ENCODE measurements at regions not wholly inside any gene's neighbourhood (a gene's known extent, or its start where the extent isn't known, plus 50 kb on each side); places are given as distances from the start of the nearest gene placed in this dataset.

DNA sequence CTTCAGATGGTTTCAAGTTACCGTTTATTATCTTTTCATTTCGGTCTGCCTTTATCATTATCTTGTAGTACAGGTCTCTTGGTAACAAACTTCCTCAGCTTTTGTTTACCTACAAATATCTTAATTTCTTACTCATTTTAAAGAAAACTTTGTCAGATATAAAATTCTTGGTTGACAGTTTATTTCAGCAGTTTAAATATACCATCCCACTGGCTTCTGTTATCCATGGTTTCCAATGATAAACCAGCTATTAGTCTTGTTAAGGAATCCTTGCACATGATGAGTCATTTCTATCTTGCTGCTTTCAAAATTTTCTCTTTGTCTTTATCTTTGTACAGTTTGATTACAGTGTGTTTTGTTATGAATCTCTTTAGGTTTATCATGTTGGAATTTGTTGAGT lies 308.3 kb upstream of the SPRY2 start:
- Histone ChIP-seq H3K9me3 (ENCODE audit: low read depth, low read length) (no peaks in the 10 kb centered on the region), H3K27ac (no peak overlapping the region), H3K4me3 (no peak overlapping the region), H3K36me3 (ENCODE audit: insufficient read depth, low read length) (no peaks in the 10 kb centered on the region), H3K9ac (ENCODE audit: insufficient read length) (no peak overlapping the region)
- TF ChIP-seq EZH2 (IDR thresholded peaks at IDR 0.05) (no peak), POLR2AphosphoS5 (IDR thresholded peaks at IDR 0.05; ENCODE audit: borderline replicate concordance, low read depth, low read length) (no peak), FOXP2 (optimal IDR thresholded peaks at IDR 0.05; ENCODE audit: control extremely low read depth, extremely low read length, insufficient read depth) (no peak)
- no peak for DNase-seq (ENCODE audit: low read depth, low spot score)

DNA sequence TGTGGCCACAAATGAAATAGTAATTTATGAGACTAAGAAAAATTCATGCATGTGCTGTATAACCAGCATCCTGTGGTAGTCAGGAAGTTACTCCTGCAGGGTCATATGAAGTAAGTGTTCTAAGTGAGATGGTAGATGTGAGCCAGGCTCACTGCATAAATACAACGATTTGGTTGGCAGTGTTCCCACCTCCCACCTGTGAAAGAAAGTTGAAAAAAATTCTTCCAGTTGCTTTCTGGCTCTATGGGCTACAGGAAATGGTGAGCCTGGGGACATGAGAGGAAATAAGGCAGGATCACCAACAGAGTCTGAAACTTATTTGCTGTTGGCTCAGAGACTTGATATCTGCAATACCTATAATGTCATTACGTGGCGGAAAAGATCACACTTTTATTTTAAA lies 301.7 kb upstream of the SPRY2 start:
- no peaks in the 10 kb centered on the region for H3K36me3 ChIP-seq (ENCODE audit: insufficient read depth, low read length)
- no peaks in the 10 kb centered on the region for H3K9me3 ChIP-seq (ENCODE audit: low read depth, low read length)
- H3K9ac ChIP-seq (ENCODE audit: insufficient read length): no peak overlapping the region
- no peak overlapping the region for H3K4me3 ChIP-seq
- H3K27ac ChIP-seq: no peak overlapping the region
- no peak for DNase-seq (ENCODE audit: low read depth, low spot score)
- TF ChIP-seq POLR2AphosphoS5 (IDR thresholded peaks at IDR 0.05; ENCODE audit: borderline replicate concordance, low read depth, low read length): no peak
- no peak for TF ChIP-seq FOXP2 (optimal IDR thresholded peaks at IDR 0.05; ENCODE audit: control extremely low read depth, extremely low read length, insufficient read depth)
- TF ChIP-seq EZH2 (IDR thresholded peaks at IDR 0.05): no peak

DNA sequence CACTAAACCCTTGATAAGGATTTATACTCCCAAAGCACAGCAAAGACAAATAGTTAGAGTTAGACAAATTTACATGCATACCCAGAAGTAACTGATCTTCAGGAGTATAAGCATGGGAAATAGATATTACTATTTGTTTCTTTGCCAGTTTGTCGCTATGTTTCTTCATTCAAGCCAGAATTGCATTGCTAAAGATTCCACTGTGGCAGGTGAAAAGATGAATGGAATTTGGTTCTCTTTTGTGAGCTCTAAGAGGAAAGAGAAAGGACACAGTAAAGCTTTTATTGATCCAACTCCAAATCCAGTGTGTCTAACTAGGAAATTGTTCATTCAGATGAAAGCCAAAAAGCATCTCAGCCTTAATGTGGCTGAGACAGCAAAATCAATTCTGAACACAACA lies 292.3 kb upstream of the SPRY2 start:
- H3K9me3 ChIP-seq (ENCODE audit: low read depth, low read length): no peaks in the 10 kb centered on the region
- H3K36me3 ChIP-seq (ENCODE audit: insufficient read depth, low read length): no peaks in the 10 kb centered on the region
- H3K27ac ChIP-seq: no peak overlapping the region
- no peak overlapping the region for H3K4me3 ChIP-seq
- DNase-seq (ENCODE audit: low read depth, low spot score): no peak
- TF ChIP-seq EZH2 (IDR thresholded peaks at IDR 0.05) (no peak), FOXP2 (optimal IDR thresholded peaks at IDR 0.05; ENCODE audit: control extremely low read depth, extremely low read length, insufficient read depth) (no peak), POLR2AphosphoS5 (IDR thresholded peaks at IDR 0.05; ENCODE audit: borderline replicate concordance, low read depth, low read length) (no peak)
- H3K9ac ChIP-seq (ENCODE audit: insufficient read length): no peak overlapping the region

DNA sequence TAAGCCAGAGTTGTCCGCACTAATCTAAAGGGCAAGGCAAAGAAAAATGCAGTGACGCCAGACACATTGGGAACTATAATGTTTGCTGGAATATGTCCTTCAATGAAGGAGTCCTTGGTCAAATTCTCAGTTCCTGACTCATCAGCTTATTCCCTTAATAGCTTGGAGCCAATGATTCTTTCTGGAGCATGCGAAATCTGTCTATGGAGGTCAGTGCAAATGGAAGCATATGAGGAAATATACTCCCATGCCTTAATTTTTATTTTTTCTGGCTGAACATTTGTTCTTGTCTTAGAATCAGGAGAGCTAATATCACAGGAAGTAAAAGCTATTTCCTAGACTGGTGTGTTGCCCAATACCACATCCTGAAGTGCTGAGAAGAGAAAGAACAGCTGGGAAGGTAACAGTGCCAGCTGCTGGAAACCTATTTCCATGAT lies 289.8 kb upstream of the SPRY2 start:
- TF ChIP-seq EZH2 (IDR thresholded peaks at IDR 0.05) (no peak), POLR2AphosphoS5 (IDR thresholded peaks at IDR 0.05; ENCODE audit: borderline replicate concordance, low read depth, low read length) (no peak), FOXP2 (optimal IDR thresholded peaks at IDR 0.05; ENCODE audit: control extremely low read depth, extremely low read length, insufficient read depth) (no peak)
- Histone ChIP-seq H3K4me3 (no peak overlapping the region), H3K9ac (ENCODE audit: insufficient read length) (no peak overlapping the region), H3K9me3 (ENCODE audit: low read depth, low read length) (no peaks in the 10 kb centered on the region), H3K36me3 (ENCODE audit: insufficient read depth, low read length) (no peaks in the 10 kb centered on the region), H3K27ac (no peak overlapping the region)
- DNase-seq (ENCODE audit: low read depth, low spot score): no peak

DNA sequence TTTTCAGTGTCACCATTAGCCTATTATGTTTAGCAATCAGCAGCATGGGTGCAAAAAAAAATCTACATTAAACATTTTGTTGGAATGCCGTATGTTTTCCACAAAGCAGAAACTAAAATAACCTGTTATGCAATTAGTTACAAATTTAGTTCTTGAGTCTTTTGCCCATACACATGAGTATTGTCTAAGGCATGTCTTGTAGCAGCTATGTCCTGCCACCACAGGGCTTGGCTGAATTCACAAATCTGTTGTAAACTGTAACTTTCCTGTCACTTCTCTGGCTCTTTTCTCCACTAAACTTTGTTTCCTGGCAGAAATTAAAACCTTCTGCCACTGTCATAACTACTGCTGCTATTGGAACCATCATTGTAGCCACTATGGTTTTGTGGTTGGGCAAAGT lies 277.9 kb upstream of the SPRY2 start:
- no peak for DNase-seq (ENCODE audit: low read depth, low spot score)
- H3K9ac ChIP-seq (ENCODE audit: insufficient read length): no peak overlapping the region
- TF ChIP-seq FOXP2 (optimal IDR thresholded peaks at IDR 0.05; ENCODE audit: control extremely low read depth, extremely low read length, insufficient read depth): no peak
- no peak for TF ChIP-seq POLR2AphosphoS5 (IDR thresholded peaks at IDR 0.05; ENCODE audit: borderline replicate concordance, low read depth, low read length)
- TF ChIP-seq EZH2 (IDR thresholded peaks at IDR 0.05): no peak
- H3K4me3 ChIP-seq: no peak overlapping the region
- no peaks in the 10 kb centered on the region for H3K9me3 ChIP-seq (ENCODE audit: low read depth, low read length)
- no peak overlapping the region for H3K27ac ChIP-seq
- H3K36me3 ChIP-seq (ENCODE audit: insufficient read depth, low read length): no peaks in the 10 kb centered on the region

GRCh38 chr13:80612804-80613203 lies 271.9 kb upstream of the SPRY2 start:
- no peak overlapping the region for H3K27ac ChIP-seq
- no peaks in the 10 kb centered on the region for H3K36me3 ChIP-seq (ENCODE audit: insufficient read depth, low read length)
- H3K4me3 ChIP-seq: no peak overlapping the region
- H3K9ac ChIP-seq (ENCODE audit: insufficient read length): no peak overlapping the region
- TF ChIP-seq FOXP2 (optimal IDR thresholded peaks at IDR 0.05; ENCODE audit: control extremely low read depth, extremely low read length, insufficient read depth): no peak
- no peak for DNase-seq (ENCODE audit: low read depth, low spot score)
- H3K9me3 ChIP-seq (ENCODE audit: low read depth, low read length): no peaks in the 10 kb centered on the region

GRCh38 chr13:80611310-80611709 lies 270.4 kb upstream of the SPRY2 start:
- no peaks in the 10 kb centered on the region for H3K9me3 ChIP-seq (ENCODE audit: low read depth, low read length)
- TF ChIP-seq FOXP2 (optimal IDR thresholded peaks at IDR 0.05; ENCODE audit: control extremely low read depth, extremely low read length, insufficient read depth) (no peak), POLR2AphosphoS5 (IDR thresholded peaks at IDR 0.05; ENCODE audit: borderline replicate concordance, low read depth, low read length) (no peak), EZH2 (IDR thresholded peaks at IDR 0.05) (no peak)
- H3K9ac ChIP-seq (ENCODE audit: insufficient read length): no peak overlapping the region
- no peak overlapping the region for H3K27ac ChIP-seq
- H3K36me3 ChIP-seq (ENCODE audit: insufficient read depth, low read length): no peaks in the 10 kb centered on the region
- no peak for DNase-seq (ENCODE audit: low read depth, low spot score)
- H3K4me3 ChIP-seq: no peak overlapping the region

DNA sequence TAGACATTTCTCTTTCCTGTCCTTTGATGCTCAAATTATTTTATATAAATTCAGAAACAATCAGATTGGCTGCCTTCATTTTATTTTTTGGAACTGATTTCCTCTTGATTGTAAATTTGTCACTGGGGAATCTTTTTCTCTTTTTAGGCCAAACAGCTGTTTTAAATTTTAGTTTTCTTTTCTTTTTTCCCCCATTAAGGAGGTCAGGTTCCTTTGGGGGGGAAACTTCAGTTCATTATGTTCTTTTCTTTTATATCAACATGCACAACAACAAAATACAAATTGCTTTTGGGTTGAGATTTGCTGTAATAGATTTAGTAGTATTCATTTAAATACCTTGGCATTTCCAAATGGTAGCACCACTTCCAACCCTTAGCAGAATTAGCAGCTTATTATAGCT lies 264.8 kb upstream of the SPRY2 start:
- TF ChIP-seq POLR2AphosphoS5 (IDR thresholded peaks at IDR 0.05; ENCODE audit: borderline replicate concordance, low read depth, low read length) (no peak), EZH2 (IDR thresholded peaks at IDR 0.05) (no peak), FOXP2 (optimal IDR thresholded peaks at IDR 0.05; ENCODE audit: control extremely low read depth, extremely low read length, insufficient read depth) (no peak)
- H3K36me3 ChIP-seq (ENCODE audit: insufficient read depth, low read length): no peaks in the 10 kb centered on the region
- no peak overlapping the region for H3K4me3 ChIP-seq
- H3K9ac ChIP-seq (ENCODE audit: insufficient read length): no peak overlapping the region
- H3K27ac ChIP-seq: no peak overlapping the region
- no peaks in the 10 kb centered on the region for H3K9me3 ChIP-seq (ENCODE audit: low read depth, low read length)
- no peak for DNase-seq (ENCODE audit: low read depth, low spot score)

GRCh38 chr13:80605011-80605410 lies 264.1 kb upstream of the SPRY2 start:
- H3K9me3 ChIP-seq (ENCODE audit: low read depth, low read length): no peaks in the 10 kb centered on the region
- no peak overlapping the region for H3K27ac ChIP-seq
- TF ChIP-seq POLR2AphosphoS5 (IDR thresholded peaks at IDR 0.05; ENCODE audit: borderline replicate concordance, low read depth, low read length): no peak
- TF ChIP-seq FOXP2 (optimal IDR thresholded peaks at IDR 0.05; ENCODE audit: control extremely low read depth, extremely low read length, insufficient read depth): no peak
- no peak for TF ChIP-seq EZH2 (IDR thresholded peaks at IDR 0.05)
- no peak overlapping the region for H3K4me3 ChIP-seq
- no peak for DNase-seq (ENCODE audit: low read depth, low spot score)
- H3K9ac ChIP-seq (ENCODE audit: insufficient read length): no peak overlapping the region
- no peaks in the 10 kb centered on the region for H3K36me3 ChIP-seq (ENCODE audit: insufficient read depth, low read length)

All from SK-N-MC (cell line).